ENCODE measurements at regions not wholly inside any gene's neighbourhood (a gene's known extent, or its start where the extent isn't known, plus 50 kb on each side); places are given as distances from the start of the nearest gene placed in this dataset.

- TF ChIP-seq CTCF (IDR thresholded peaks at IDR 0.05; ENCODE audit: low read depth, low read length) (no peak), EZH2phosphoT487 (IDR thresholded peaks at IDR 0.05; ENCODE audit: low read depth) (no peak)
These were observed 110.8 kb upstream of the EGFR start for GRCh38 chr7:54907981-54908380.
